ENCODE measurements at regions not wholly inside any gene's neighbourhood (a gene's known extent, or its start where the extent isn't known, plus 50 kb on each side); places are given as distances from the start of the nearest gene placed in this dataset.
"Not testable (repeated sequence)": the region's sequence is repeated elsewhere in the genome, so short reads cannot be mapped to it uniquely, and the experiment has no call there.

DNA sequence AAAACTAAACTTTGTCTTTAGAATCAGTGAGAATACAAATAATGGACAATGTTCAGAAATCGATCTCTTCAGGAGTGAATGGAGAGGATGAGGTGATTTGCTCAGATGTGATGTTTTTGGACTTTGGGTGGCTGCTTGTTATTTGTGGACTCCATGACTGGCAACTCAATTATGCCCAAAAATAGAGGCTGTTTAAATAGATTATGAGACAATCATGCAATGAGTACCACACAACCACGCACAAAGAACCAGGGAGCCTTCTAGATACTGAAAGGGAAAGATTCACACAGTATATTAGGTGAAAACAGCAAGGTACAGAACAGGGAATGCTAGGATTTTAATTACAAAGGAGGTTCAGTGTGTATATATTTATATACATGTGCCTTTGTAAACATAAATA lies 141.3 kb upstream of the ANK3 start:
- Histone ChIP-seq H3K27me3 (ENCODE audit: control insufficient read depth in 3 of 3, insufficient read depth in 3 of 3, low read length in 3 of 3) (no peaks in the 10 kb centered on the region), H3K36me3 (ENCODE audit: control insufficient read depth in 3 of 3, insufficient read depth in 3 of 3, low read length in 3 of 3) (no peaks in the 10 kb centered on the region), H3K4me1 (ENCODE audit: control insufficient read depth in 3 of 3, insufficient read depth in 3 of 3, low read length in 3 of 3) (peaks cover 0 to 11% (median 7%) of the 10 kb centered on the region in 3 donors), H3K27ac (ENCODE audit: low read depth, low read length) (no peak overlapping the region), H3K9me3 (ENCODE audit: control insufficient read depth in 3 of 3, low read length in 3 of 3) (no peaks in the 10 kb centered on the region), H3K4me3 (ENCODE audit: low read length in 3 of 3) (no peak overlapping the region), H3K9ac (ENCODE audit: low read depth in 1 of 3, low read length in 3 of 3) (peak overlapping the region in 1 of 3 donors; percentile 20)

DNA sequence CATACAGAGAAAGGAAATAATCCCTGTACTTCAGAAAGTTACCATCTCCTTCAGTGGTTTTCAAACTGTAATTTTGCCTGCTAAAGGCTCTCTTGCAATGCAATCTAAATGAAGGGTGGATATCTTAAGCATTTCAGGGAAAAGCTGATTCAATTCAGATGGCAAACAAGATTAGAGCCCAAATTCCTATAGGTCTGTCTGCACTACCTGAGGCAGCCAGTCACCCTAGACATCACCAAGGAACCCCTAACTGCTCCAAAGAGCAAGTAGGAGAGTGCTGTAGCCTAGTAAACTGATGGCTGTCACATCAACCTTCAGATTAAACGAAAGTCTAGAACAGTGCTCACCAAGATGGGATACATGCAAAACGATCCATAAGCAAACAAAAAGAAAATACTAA lies 138.0 kb upstream of the ANK3 start:
- no peak overlapping the region for H3K9ac ChIP-seq (ENCODE audit: low read depth in 1 of 3, low read length in 3 of 3)

DNA sequence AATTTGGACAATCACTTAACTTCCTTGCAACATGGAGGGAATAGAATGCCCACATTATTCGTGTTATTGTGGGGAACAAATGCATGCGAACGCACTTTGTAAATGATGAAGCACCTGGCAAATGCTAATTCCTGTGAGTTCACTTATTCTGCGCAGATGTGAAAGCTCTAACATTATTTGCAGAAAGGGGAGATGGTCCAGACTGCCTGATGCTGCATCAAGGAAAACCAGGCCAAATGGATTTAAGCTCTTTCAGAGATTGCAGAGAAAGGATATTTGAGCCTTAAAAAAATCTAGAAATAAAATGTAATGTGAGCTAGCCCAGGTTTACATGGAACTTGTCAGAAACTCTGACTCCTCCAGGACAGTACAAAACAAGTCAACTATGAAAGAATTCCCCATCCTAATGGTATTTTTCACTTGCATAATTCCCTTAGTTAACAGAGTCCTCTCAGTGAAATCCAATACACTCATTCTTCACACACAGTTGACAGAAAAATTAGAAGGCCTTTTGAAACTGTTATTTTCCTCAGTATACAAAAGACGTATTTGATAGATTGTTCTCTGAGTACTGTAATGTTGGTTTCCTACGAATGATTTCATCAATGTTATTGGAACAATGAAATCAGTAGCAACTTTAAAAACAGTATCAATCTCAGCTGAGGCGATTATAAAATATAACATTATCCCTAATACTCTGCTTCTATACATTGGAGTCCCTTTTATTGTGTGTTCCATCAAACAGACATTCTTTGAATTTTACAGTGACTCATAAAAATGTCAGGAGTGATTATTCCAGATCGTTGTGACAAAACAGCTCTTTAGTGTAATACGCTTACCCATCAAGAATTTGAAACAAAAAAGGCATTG lies 136.3 kb upstream of the ANK3 start:
- no peak overlapping the region for H3K27ac ChIP-seq (ENCODE audit: low read depth, low read length)
- H3K9ac ChIP-seq (ENCODE audit: low read depth in 1 of 3, low read length in 3 of 3), result no peak overlapping the region
- no peaks in the 10 kb centered on the region for H3K36me3 ChIP-seq (ENCODE audit: control insufficient read depth in 3 of 3, insufficient read depth in 3 of 3, low read length in 3 of 3)

More for the DNA sequence above, 138.0 kb upstream of the ANK3 start:
- H3K36me3 ChIP-seq (ENCODE audit: control insufficient read depth in 3 of 3, insufficient read depth in 3 of 3, low read length in 3 of 3), result no peaks in the 10 kb centered on the region
- H3K4me1 ChIP-seq (ENCODE audit: control insufficient read depth in 3 of 3, insufficient read depth in 3 of 3, low read length in 3 of 3), result peaks cover 0 to 11% (median 7%) of the 10 kb centered on the region in 3 donors
- H3K27me3 ChIP-seq (ENCODE audit: control insufficient read depth in 3 of 3, insufficient read depth in 3 of 3, low read length in 3 of 3), result no peaks in the 10 kb centered on the region
- H3K4me3 ChIP-seq (ENCODE audit: low read length in 3 of 3), result no peak overlapping the region
- no peak overlapping the region for H3K27ac ChIP-seq (ENCODE audit: low read depth, low read length)
- no peaks in the 10 kb centered on the region for H3K9me3 ChIP-seq (ENCODE audit: control insufficient read depth in 3 of 3, low read length in 3 of 3)

DNA sequence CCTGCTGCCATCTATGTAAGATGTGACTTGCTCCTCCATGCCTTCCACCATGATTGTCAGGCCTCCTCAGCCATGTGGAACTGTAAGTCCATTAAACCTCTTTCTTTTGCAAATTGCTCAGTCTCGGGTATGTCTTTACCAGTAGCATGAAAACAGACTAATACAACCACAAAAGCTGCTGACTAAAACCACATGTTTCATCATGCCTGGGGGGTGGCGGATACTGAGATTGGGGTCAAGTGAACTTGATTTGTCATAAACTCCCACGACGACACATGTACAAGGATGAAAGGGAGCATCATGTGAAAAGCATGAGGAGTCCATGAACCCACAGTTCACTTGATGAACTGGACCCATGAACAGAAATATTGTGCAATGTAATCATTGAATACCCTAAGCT lies 134.9 kb upstream of the ANK3 start:
- Histone ChIP-seq H3K4me3 (ENCODE audit: low read length in 3 of 3) (no peak overlapping the region), H3K36me3 (ENCODE audit: control insufficient read depth in 3 of 3, insufficient read depth in 3 of 3, low read length in 3 of 3) (no peaks in the 10 kb centered on the region), H3K27ac (ENCODE audit: low read depth, low read length) (no peak overlapping the region), H3K9ac (ENCODE audit: low read depth in 1 of 3, low read length in 3 of 3) (no peak overlapping the region), H3K27me3 (ENCODE audit: control insufficient read depth in 3 of 3, insufficient read depth in 3 of 3, low read length in 3 of 3) (no peaks in the 10 kb centered on the region), H3K9me3 (ENCODE audit: control insufficient read depth in 3 of 3, low read length in 3 of 3) (no peaks in the 10 kb centered on the region), H3K4me1 (ENCODE audit: control insufficient read depth in 3 of 3, insufficient read depth in 3 of 3, low read length in 3 of 3) (no peaks in the 10 kb centered on the region)

More for the DNA sequence above, 136.3 kb upstream of the ANK3 start:
- no peak overlapping the region for H3K4me3 ChIP-seq (ENCODE audit: low read length in 3 of 3)
- peaks cover 0 to 3% (median 0%) of the 10 kb centered on the region in 3 donors for H3K4me1 ChIP-seq (ENCODE audit: control insufficient read depth in 3 of 3, insufficient read depth in 3 of 3, low read length in 3 of 3)
- H3K27me3 ChIP-seq (ENCODE audit: control insufficient read depth in 3 of 3, insufficient read depth in 3 of 3, low read length in 3 of 3), result no peaks in the 10 kb centered on the region
- no peaks in the 10 kb centered on the region for H3K9me3 ChIP-seq (ENCODE audit: control insufficient read depth in 3 of 3, low read length in 3 of 3)

DNA sequence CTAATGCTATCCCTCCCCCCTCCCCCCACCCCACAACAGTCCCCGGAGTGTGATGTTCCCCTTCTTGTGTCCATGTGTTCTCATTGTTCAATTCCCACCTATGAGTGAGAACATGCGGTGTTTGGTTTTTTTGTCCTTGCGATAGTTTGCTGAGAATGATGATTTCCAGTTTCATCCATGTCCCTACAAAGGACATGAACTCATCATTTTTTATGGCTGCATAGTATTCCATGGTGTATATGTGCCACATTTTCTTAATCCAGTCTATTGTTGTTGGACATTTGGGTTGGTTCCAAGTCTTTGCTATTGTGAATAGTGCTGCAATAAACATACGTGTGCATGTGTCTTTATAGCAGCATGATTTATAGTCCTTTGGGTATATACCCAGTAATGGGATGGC lies 133.7 kb upstream of the ANK3 start:
- H3K9me3 ChIP-seq (ENCODE audit: control insufficient read depth in 3 of 3, low read length in 3 of 3); H3K9ac ChIP-seq (ENCODE audit: low read depth in 1 of 3, low read length in 3 of 3); H3K4me1 ChIP-seq (ENCODE audit: control insufficient read depth in 3 of 3, insufficient read depth in 3 of 3, low read length in 3 of 3); H3K27ac ChIP-seq (ENCODE audit: low read depth, low read length); H3K4me3 ChIP-seq (ENCODE audit: low read length in 3 of 3); H3K27me3 ChIP-seq (ENCODE audit: control insufficient read depth in 3 of 3, insufficient read depth in 3 of 3, low read length in 3 of 3); H3K36me3 ChIP-seq (ENCODE audit: control insufficient read depth in 3 of 3, insufficient read depth in 3 of 3, low read length in 3 of 3): not testable (repeated sequence)

DNA sequence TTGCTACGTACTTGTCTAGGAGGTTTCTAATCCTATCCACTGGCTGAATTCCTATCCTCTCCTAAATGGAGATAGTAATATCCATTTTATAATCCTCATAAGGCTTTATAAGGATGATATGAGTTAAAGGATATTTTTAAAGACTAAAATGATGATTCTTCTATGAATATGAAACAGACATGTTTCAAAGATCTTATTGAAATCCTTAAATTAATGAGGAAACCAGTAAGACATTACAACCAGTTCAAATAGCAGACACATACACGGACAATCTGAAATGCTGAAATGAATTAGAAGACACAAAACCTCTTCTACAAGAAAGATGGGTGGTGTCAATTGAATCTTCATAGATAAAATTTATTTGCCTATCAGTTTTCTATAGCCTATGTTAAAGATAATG lies 132.9 kb upstream of the ANK3 start:
- no peak overlapping the region for H3K27ac ChIP-seq (ENCODE audit: low read depth, low read length)
- no peaks in the 10 kb centered on the region for H3K27me3 ChIP-seq (ENCODE audit: control insufficient read depth in 3 of 3, insufficient read depth in 3 of 3, low read length in 3 of 3)
- H3K9me3 ChIP-seq (ENCODE audit: control insufficient read depth in 3 of 3, low read length in 3 of 3), result no peaks in the 10 kb centered on the region
- no peak overlapping the region for H3K4me3 ChIP-seq (ENCODE audit: low read length in 3 of 3)
- H3K36me3 ChIP-seq (ENCODE audit: control insufficient read depth in 3 of 3, insufficient read depth in 3 of 3, low read length in 3 of 3), result no peaks in the 10 kb centered on the region
- H3K9ac ChIP-seq (ENCODE audit: low read depth in 1 of 3, low read length in 3 of 3), result no peak overlapping the region
- no peaks in the 10 kb centered on the region for H3K4me1 ChIP-seq (ENCODE audit: control insufficient read depth in 3 of 3, insufficient read depth in 3 of 3, low read length in 3 of 3)

DNA sequence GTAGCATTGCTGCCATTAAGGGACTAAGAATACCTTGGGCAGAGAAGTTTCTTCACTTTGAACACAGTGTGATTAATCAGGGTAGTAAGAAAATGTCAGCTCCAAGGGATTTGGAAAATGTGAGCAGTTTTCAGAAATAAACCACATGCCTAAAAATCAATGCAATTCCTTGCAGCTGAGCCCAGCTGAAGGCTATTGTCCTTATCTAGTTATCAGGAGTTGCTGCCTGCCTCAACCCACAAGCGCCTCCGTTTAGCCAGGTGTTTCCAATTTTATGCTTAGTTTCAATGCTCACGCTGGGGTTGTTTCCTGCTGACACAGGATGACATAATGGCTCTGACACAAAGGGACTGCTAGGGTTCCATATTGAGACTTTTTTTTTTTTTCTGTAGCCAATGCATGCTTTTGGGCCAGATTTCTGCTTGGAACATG lies 132.3 kb upstream of the ANK3 start:
- Histone ChIP-seq H3K4me1 (ENCODE audit: control insufficient read depth in 3 of 3, insufficient read depth in 3 of 3, low read length in 3 of 3) (no peaks in the 10 kb centered on the region), H3K36me3 (ENCODE audit: control insufficient read depth in 3 of 3, insufficient read depth in 3 of 3, low read length in 3 of 3) (no peaks in the 10 kb centered on the region), H3K9ac (ENCODE audit: low read depth in 1 of 3, low read length in 3 of 3) (no peak overlapping the region), H3K9me3 (ENCODE audit: control insufficient read depth in 3 of 3, low read length in 3 of 3) (no peaks in the 10 kb centered on the region), H3K4me3 (ENCODE audit: low read length in 3 of 3) (no peak overlapping the region), H3K27me3 (ENCODE audit: control insufficient read depth in 3 of 3, insufficient read depth in 3 of 3, low read length in 3 of 3) (no peaks in the 10 kb centered on the region), H3K27ac (ENCODE audit: low read depth, low read length) (no peak overlapping the region)

DNA sequence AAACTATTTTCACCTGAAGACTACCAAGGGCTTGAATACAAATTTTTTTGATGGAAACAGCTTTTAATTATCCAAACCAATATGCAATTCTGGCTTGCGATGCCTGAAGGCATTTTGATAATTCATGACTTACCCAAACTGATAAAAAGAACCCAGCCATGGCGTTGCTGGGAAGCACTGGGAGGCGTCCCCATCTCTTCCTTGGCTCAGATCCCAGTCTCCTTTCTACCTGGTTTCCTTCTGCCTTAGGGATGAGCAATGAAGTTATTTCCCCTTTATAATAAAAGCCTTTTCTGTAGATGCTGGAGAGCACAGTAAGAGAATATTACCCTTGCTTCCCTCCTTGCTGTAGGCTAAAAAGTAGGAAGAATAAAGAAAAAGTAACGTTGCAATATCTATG lies 129.1 kb upstream of the ANK3 start:
- Histone ChIP-seq H3K36me3 (ENCODE audit: control insufficient read depth in 3 of 3, insufficient read depth in 3 of 3, low read length in 3 of 3) (no peaks in the 10 kb centered on the region), H3K9me3 (ENCODE audit: control insufficient read depth in 3 of 3, low read length in 3 of 3) (no peaks in the 10 kb centered on the region), H3K27ac (ENCODE audit: low read depth, low read length) (no peak overlapping the region), H3K27me3 (ENCODE audit: control insufficient read depth in 3 of 3, insufficient read depth in 3 of 3, low read length in 3 of 3) (no peaks in the 10 kb centered on the region), H3K4me1 (ENCODE audit: control insufficient read depth in 3 of 3, insufficient read depth in 3 of 3, low read length in 3 of 3) (no peaks in the 10 kb centered on the region), H3K9ac (ENCODE audit: low read depth in 1 of 3, low read length in 3 of 3) (no peak overlapping the region), H3K4me3 (ENCODE audit: low read length in 3 of 3) (no peak overlapping the region)

DNA sequence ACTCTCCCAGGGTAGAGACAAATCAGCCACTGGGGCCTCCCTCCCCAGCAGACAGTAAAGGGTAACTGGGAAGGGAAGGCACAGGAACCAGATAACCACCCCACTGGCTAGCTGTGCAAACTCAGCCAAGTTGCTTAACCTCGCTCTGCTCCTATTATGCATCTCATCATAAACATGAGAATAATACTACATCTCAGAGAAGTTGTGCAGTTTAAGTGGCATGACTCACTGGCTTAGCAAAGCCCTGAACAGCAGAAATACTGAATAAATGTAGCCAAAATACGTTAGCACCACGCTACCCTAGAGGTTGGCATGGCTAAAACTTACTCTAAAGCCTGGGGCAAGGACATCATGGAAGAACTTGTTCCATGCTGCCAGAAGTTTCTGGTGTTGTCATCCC lies 128.1 kb upstream of the ANK3 start:
- no peak overlapping the region for H3K9ac ChIP-seq (ENCODE audit: low read depth in 1 of 3, low read length in 3 of 3)
- H3K27me3 ChIP-seq (ENCODE audit: control insufficient read depth in 3 of 3, insufficient read depth in 3 of 3, low read length in 3 of 3), result no peaks in the 10 kb centered on the region
- H3K36me3 ChIP-seq (ENCODE audit: control insufficient read depth in 3 of 3, insufficient read depth in 3 of 3, low read length in 3 of 3), result no peaks in the 10 kb centered on the region
- H3K4me1 ChIP-seq (ENCODE audit: control insufficient read depth in 3 of 3, insufficient read depth in 3 of 3, low read length in 3 of 3), result no peaks in the 10 kb centered on the region
- no peaks in the 10 kb centered on the region for H3K9me3 ChIP-seq (ENCODE audit: control insufficient read depth in 3 of 3, low read length in 3 of 3)
- no peak overlapping the region for H3K27ac ChIP-seq (ENCODE audit: low read depth, low read length)
- H3K4me3 ChIP-seq (ENCODE audit: low read length in 3 of 3), result no peak overlapping the region

DNA sequence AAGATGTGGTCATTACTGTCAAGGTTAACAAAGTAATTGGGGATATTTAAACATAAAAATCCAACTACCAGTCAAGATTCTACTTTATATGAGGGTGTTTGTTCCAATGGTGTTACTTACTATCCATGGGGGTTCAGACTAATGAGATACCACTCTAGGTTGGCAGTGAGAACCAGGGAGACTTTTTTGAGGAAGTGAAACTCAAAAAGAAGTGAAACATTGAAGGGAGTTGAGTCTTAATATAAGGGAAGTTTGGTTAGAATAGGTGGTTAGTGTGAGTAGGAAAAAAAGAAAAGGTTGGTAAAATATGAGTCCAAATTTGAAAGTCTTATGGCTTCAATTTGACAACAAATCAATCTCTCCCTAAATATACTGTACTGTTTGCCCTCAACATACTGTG lies 123.6 kb upstream of the ANK3 start:
- peaks cover 0 to 5% (median 0%) of the 10 kb centered on the region in 3 donors for H3K4me1 ChIP-seq (ENCODE audit: control insufficient read depth in 3 of 3, insufficient read depth in 3 of 3, low read length in 3 of 3)
- H3K27me3 ChIP-seq (ENCODE audit: control insufficient read depth in 3 of 3, insufficient read depth in 3 of 3, low read length in 3 of 3), result no peaks in the 10 kb centered on the region
- H3K27ac ChIP-seq (ENCODE audit: low read depth, low read length), result no peak overlapping the region
- H3K9ac ChIP-seq (ENCODE audit: low read depth in 1 of 3, low read length in 3 of 3), result no peak overlapping the region
- H3K9me3 ChIP-seq (ENCODE audit: control insufficient read depth in 3 of 3, low read length in 3 of 3), result no peaks in the 10 kb centered on the region
- H3K36me3 ChIP-seq (ENCODE audit: control insufficient read depth in 3 of 3, insufficient read depth in 3 of 3, low read length in 3 of 3), result no peaks in the 10 kb centered on the region
- H3K4me3 ChIP-seq (ENCODE audit: low read length in 3 of 3), result no peak overlapping the region
